ENCODE measurements at regions not wholly inside any gene's neighbourhood (a gene's known extent, or its start where the extent isn't known, plus 50 kb on each side); places are given as distances from the start of the nearest gene placed in this dataset.
A peak's percentile ranks its signal among the peaks of the same experiment; 100 is the strongest.

GRCh38 chr6:50602292-50602691 lies 111.0 kb upstream of the TFAP2D start:
- H3K9me3 Mint-ChIP-seq, result no peaks in the 10 kb centered on the region
- Histone ChIP-seq H3K4me2 (no peak overlapping the region), H3K27ac (no peak overlapping the region), H3K9me3 (ENCODE audit: low read depth) (no peaks in the 10 kb centered on the region), H2AFZ (replicated peaks) (no peak overlapping the region), H3K36me3 (no peaks in the 10 kb centered on the region), H3K79me2 (ENCODE audit: low read depth) (no peaks in the 10 kb centered on the region), H3K9ac (no peak overlapping the region), H3F3A (ENCODE audit: low read depth) (no peaks in the 10 kb centered on the region), H3K27me3 (no peaks in the 10 kb centered on the region), H3K4me3 (no peak overlapping the region), H3K4me1 (no peaks in the 10 kb centered on the region), H4K20me1 (ENCODE audit: low read depth) (no peaks in the 10 kb centered on the region)
- no peaks in the 10 kb centered on the region for H3K36me3 Mint-ChIP-seq
- peak; percentile 43 for DNase-seq (ENCODE audit: low spot score)
- no peak overlapping the region for H3K27ac Mint-ChIP-seq
- peaks cover 4% of the 10 kb centered on the region for H3K4me1 Mint-ChIP-seq
- TF ChIP-seq EZH2 (IDR thresholded peaks at IDR 0.05) (no peak), CTCF (IDR thresholded peaks at IDR 0.05) (peak; percentile 89)
- no peaks in the 10 kb centered on the region for H3K27me3 Mint-ChIP-seq (ENCODE audit: insufficient read depth, low read depth)
- no peak overlapping the region for H3K4me3 Mint-ChIP-seq

GRCh38 chr6:50608421-50608820 lies 104.9 kb upstream of the TFAP2D start:
- no peak overlapping the region for H3K4me3 ChIP-seq
- H3K27me3 Mint-ChIP-seq (ENCODE audit: insufficient read depth, low read depth), result no peaks in the 10 kb centered on the region
- H3K4me2 ChIP-seq, result no peak overlapping the region
- no peak overlapping the region for H2AFZ ChIP-seq (replicated peaks)
- H3K4me1 Mint-ChIP-seq, result peaks cover 4% of the 10 kb centered on the region
- no peak for DNase-seq (ENCODE audit: low spot score)
- H3K9me3 ChIP-seq (ENCODE audit: low read depth), result no peaks in the 10 kb centered on the region
- H3K9me3 Mint-ChIP-seq, result no peaks in the 10 kb centered on the region
- no peak overlapping the region for H3K27ac ChIP-seq
- no peaks in the 10 kb centered on the region for H3K27me3 ChIP-seq
- no peaks in the 10 kb centered on the region for H3K36me3 Mint-ChIP-seq
- H3K9ac ChIP-seq, result no peak overlapping the region
- no peaks in the 10 kb centered on the region for H3F3A ChIP-seq (ENCODE audit: low read depth)
- no peak overlapping the region for H3K4me3 Mint-ChIP-seq
- no peaks in the 10 kb centered on the region for H3K4me1 ChIP-seq
- no peaks in the 10 kb centered on the region for H3K79me2 ChIP-seq (ENCODE audit: low read depth)
- H4K20me1 ChIP-seq (ENCODE audit: low read depth), result no peaks in the 10 kb centered on the region
- H3K27ac Mint-ChIP-seq, result no peak overlapping the region
- no peaks in the 10 kb centered on the region for H3K36me3 ChIP-seq
- TF ChIP-seq CTCF (IDR thresholded peaks at IDR 0.05), result no peak
- no peak for TF ChIP-seq EZH2 (IDR thresholded peaks at IDR 0.05)
- TF ChIP-seq EZH2phosphoT487 (IDR thresholded peaks at IDR 0.05), result no peak

- Histone ChIP-seq H3K4me3 (no peak overlapping the region), H3K4me2 (no peak overlapping the region), H3F3A (ENCODE audit: low read depth) (no peaks in the 10 kb centered on the region), H2AFZ (replicated peaks) (no peak overlapping the region), H3K9me3 (ENCODE audit: low read depth) (no peaks in the 10 kb centered on the region), H3K79me2 (ENCODE audit: low read depth) (no peaks in the 10 kb centered on the region), H3K36me3 (no peaks in the 10 kb centered on the region), H3K9ac (no peak overlapping the region), H3K27ac (no peak overlapping the region), H3K27me3 (no peaks in the 10 kb centered on the region), H3K4me1 (no peaks in the 10 kb centered on the region), H4K20me1 (ENCODE audit: low read depth) (no peaks in the 10 kb centered on the region)
- no peaks in the 10 kb centered on the region for H3K36me3 Mint-ChIP-seq
- no peaks in the 10 kb centered on the region for H3K27me3 Mint-ChIP-seq (ENCODE audit: insufficient read depth, low read depth)
- no peak overlapping the region for H3K27ac Mint-ChIP-seq
- no peak for DNase-seq (ENCODE audit: low spot score)
- peaks cover 4% of the 10 kb centered on the region for H3K4me1 Mint-ChIP-seq
- TF ChIP-seq EZH2 (IDR thresholded peaks at IDR 0.05) (no peak), EZH2phosphoT487 (IDR thresholded peaks at IDR 0.05) (no peak), CTCF (IDR thresholded peaks at IDR 0.05) (peak; percentile 44)
- peaks cover 3% of the 10 kb centered on the region for H3K9me3 Mint-ChIP-seq
- H3K4me3 Mint-ChIP-seq, result no peak overlapping the region
Observed at GRCh38 chr6:50610562-50610961, 102.8 kb upstream of the TFAP2D start.

- Histone ChIP-seq H3K9ac (no peak overlapping the region), H3K79me2 (ENCODE audit: low read depth) (no peaks in the 10 kb centered on the region), H3K4me2 (no peak overlapping the region), H3F3A (ENCODE audit: low read depth) (no peaks in the 10 kb centered on the region), H3K9me3 (ENCODE audit: low read depth) (no peaks in the 10 kb centered on the region), H3K27ac (no peak overlapping the region), H2AFZ (replicated peaks) (no peak overlapping the region), H3K4me1 (no peaks in the 10 kb centered on the region), H3K36me3 (no peaks in the 10 kb centered on the region), H3K27me3 (no peaks in the 10 kb centered on the region), H3K4me3 (no peak overlapping the region), H4K20me1 (ENCODE audit: low read depth) (no peaks in the 10 kb centered on the region)
- no peak overlapping the region for H3K4me3 Mint-ChIP-seq
- no peaks in the 10 kb centered on the region for H3K9me3 Mint-ChIP-seq
- TF ChIP-seq CTCF (IDR thresholded peaks at IDR 0.05) (no peak), EZH2phosphoT487 (IDR thresholded peaks at IDR 0.05) (no peak), EZH2 (IDR thresholded peaks at IDR 0.05) (no peak)
- H3K36me3 Mint-ChIP-seq, result no peaks in the 10 kb centered on the region
- H3K27ac Mint-ChIP-seq, result no peak overlapping the region
- peaks cover 3% of the 10 kb centered on the region for H3K4me1 Mint-ChIP-seq
- H3K27me3 Mint-ChIP-seq (ENCODE audit: insufficient read depth, low read depth), result no peaks in the 10 kb centered on the region
- DNase-seq (ENCODE audit: low spot score), result no peak
Observed at GRCh38 chr6:50635429-50635828, 77.9 kb upstream of the TFAP2D start.

All from neural progenitor cell (in vitro differentiated cells).